H1 (cell line): ENCODE measurements at regions not wholly inside any gene's neighbourhood (a gene's known extent, or its start where the extent isn't known, plus 50 kb on each side); places are given as distances from the start of the nearest gene placed in this dataset.

ENCODE experiments used
- EGR1 ChIP-seq: IDR thresholded peaks from 2 replicates; pipeline ENCODE4 v1.6.1; 2011; ENCODE audit warnings: low read depth, low read length, borderline replicate concordance
- JUN ChIP-seq: IDR thresholded peaks from 2 replicates; pipeline ENCODE4 v1.6.1; 2011; ENCODE audit warnings: low read depth, mild to moderate bottlenecking, improper control_type of control experiment, low read length
- POLR2A ChIP-seq, 2 experiments: IDR thresholded peaks; 1 replicate in 1 of 2; 2 replicates in 1 of 2; pipeline ENCODE4 v1.6.1; 2011; ENCODE audit warnings: low read depth in 2 of 2, low read length in 2 of 2, mild to moderate bottlenecking in 2 of 2; ENCODE audit errors: control extremely low read depth in 1 of 2
- POU5F1 ChIP-seq: IDR thresholded peaks from 2 replicates; pipeline ENCODE4 v1.6.1; 2011; ENCODE audit warnings: low read depth, mild to moderate bottlenecking, low read length, moderate library complexity
- SUZ12 ChIP-seq: fragments of 200-600 bp; sonication (generic); IDR thresholded peaks from 2 replicates; pipeline ENCODE4 v1.6.1; 2012; ENCODE audit warnings: mild to moderate bottlenecking, inconsistent platforms, low read length, moderate library complexity, mixed read lengths
- TF ChIP-seq, protein P1 (sequence below), 3 experiments: IDR thresholded peaks; 1 replicate in 2 of 3; 2 replicates in 1 of 3; pipeline versions ENCODE4 v1.5.1 to v1.6.1; 2011; ENCODE audit warnings: low read length in 3 of 3, mild to moderate bottlenecking in 3 of 3, inconsistent platforms in 2 of 3, low read depth in 1 of 3, moderate library complexity in 1 of 3; ENCODE audit not compliant: insufficient read depth in 1 of 3; ENCODE audit errors: control extremely low read depth in 1 of 3
- TF ChIP-seq, protein P2 (sequence below): IDR thresholded peaks from 2 replicates; pipeline ENCODE4 v1.6.1; 2012; ENCODE audit warnings: inconsistent platforms

DNA sequence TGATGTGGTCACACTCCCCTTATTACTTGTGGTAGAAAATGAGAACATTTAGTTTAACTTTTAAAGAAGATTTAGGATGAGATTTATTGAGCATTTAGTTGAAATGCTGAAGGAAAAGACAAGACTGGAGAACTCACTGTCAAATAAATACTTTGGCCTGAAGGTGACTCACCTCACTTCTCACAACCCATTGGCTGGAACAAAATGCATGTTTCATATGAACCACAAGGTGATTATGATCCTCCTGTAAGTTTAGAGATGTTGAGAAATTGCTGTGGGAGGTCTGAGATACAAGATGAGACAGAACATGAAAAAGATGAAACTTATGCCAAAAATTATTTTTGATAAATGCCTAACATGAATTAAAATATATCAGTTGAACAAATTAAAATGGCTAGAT lies 1004.5 kb downstream of the SOCS6 start:
- TF ChIP-seq POU5F1 (no peak), JUN (no peak), SUZ12 (no peak), POLR2A (IDR thresholded peaks at IDR 0.05; ENCODE audit: control extremely low read depth in 1 of 2, low read depth in 2 of 2, low read length in 2 of 2) (no peak), EGR1 (no peak)
- TF ChIP-seq, protein P1, sequence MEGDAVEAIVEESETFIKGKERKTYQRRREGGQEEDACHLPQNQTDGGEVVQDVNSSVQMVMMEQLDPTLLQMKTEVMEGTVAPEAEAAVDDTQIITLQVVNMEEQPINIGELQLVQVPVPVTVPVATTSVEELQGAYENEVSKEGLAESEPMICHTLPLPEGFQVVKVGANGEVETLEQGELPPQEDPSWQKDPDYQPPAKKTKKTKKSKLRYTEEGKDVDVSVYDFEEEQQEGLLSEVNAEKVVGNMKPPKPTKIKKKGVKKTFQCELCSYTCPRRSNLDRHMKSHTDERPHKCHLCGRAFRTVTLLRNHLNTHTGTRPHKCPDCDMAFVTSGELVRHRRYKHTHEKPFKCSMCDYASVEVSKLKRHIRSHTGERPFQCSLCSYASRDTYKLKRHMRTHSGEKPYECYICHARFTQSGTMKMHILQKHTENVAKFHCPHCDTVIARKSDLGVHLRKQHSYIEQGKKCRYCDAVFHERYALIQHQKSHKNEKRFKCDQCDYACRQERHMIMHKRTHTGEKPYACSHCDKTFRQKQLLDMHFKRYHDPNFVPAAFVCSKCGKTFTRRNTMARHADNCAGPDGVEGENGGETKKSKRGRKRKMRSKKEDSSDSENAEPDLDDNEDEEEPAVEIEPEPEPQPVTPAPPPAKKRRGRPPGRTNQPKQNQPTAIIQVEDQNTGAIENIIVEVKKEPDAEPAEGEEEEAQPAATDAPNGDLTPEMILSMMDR (IDR thresholded peaks at IDR 0.05; ENCODE audit: control extremely low read depth in 1 of 3, insufficient read depth in 1 of 3, low read depth in 1 of 3, low read length in 3 of 3) = no peak
- TF ChIP-seq, protein P2, sequence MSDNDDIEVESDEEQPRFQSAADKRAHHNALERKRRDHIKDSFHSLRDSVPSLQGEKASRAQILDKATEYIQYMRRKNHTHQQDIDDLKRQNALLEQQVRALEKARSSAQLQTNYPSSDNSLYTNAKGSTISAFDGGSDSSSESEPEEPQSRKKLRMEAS = no peak
